ENCODE measurements at regions not wholly inside any gene's neighbourhood (a gene's known extent, or its start where the extent isn't known, plus 50 kb on each side); places are given as distances from the start of the nearest gene placed in this dataset.

GRCh38 chr2:236670235-236670620 is 100.6 kb downstream of the ACKR3 start:
- Mint-ChIP-seq H3K27me3 (peaks cover 9% of the 10 kb centered on the region), H3K4me3 (no peak overlapping the region), H3K36me3 (no peaks in the 10 kb centered on the region), H3K9me3 (no peaks in the 10 kb centered on the region), H3K27ac (no peak overlapping the region), H3K4me1 (ENCODE audit: low read depth) (no peaks in the 10 kb centered on the region)
- no peak for DNase-seq
- intact Hi-C loops (cut with micrococcal nuclease): no loop called here
- CTCF ChIA-PET: no interaction called here
- POLR2A ChIA-PET: no interaction called here

- H3K27me3 Mint-ChIP-seq: peaks cover 18% of the 10 kb centered on the region
- CTCF ChIA-PET: no interaction called here
- H3K4me1 Mint-ChIP-seq (ENCODE audit: low read depth): no peaks in the 10 kb centered on the region
- H3K4me3 Mint-ChIP-seq: no peak overlapping the region
- DNase-seq: no peak
- H3K36me3 Mint-ChIP-seq: no peaks in the 10 kb centered on the region
- no peak overlapping the region for H3K27ac Mint-ChIP-seq
- intact Hi-C loops (cut with micrococcal nuclease): no loop called here
- H3K9me3 Mint-ChIP-seq: no peaks in the 10 kb centered on the region
- POLR2A ChIA-PET: no interaction called here
Observed at GRCh38 chr2:236671896-236672562, 102.4 kb downstream of the ACKR3 start.

GRCh38 chr2:236672606-236673005 is 103.0 kb downstream of the ACKR3 start:
- no peak overlapping the region for H3K4me3 Mint-ChIP-seq
- H3K27ac Mint-ChIP-seq: no peak overlapping the region
- H3K4me1 Mint-ChIP-seq (ENCODE audit: low read depth): no peaks in the 10 kb centered on the region
- no peak for DNase-seq
- no peaks in the 10 kb centered on the region for H3K36me3 Mint-ChIP-seq
- ChIA-PET POLR2A (no interaction called here), CTCF (no interaction called here)
- intact Hi-C loops (cut with micrococcal nuclease): no loop called here
- peaks cover 18% of the 10 kb centered on the region for H3K27me3 Mint-ChIP-seq
- H3K9me3 Mint-ChIP-seq: no peaks in the 10 kb centered on the region

- H3K27ac Mint-ChIP-seq: no peak overlapping the region
- no peaks in the 10 kb centered on the region for H3K4me1 Mint-ChIP-seq (ENCODE audit: low read depth)
- intact Hi-C loops (cut with micrococcal nuclease): no loop called here
- H3K4me3 Mint-ChIP-seq: no peak overlapping the region
- H3K27me3 Mint-ChIP-seq: peaks cover 18% of the 10 kb centered on the region
- ChIA-PET CTCF (no interaction called here), POLR2A (no interaction called here)
- H3K36me3 Mint-ChIP-seq: no peaks in the 10 kb centered on the region
- DNase-seq: no peak
- no peaks in the 10 kb centered on the region for H3K9me3 Mint-ChIP-seq
Observed at GRCh38 chr2:236673126-236673822, 103.6 kb downstream of the ACKR3 start.

- no peaks in the 10 kb centered on the region for H3K36me3 Mint-ChIP-seq
- peaks cover 18% of the 10 kb centered on the region for H3K27me3 Mint-ChIP-seq
- POLR2A ChIA-PET: no interaction called here
- DNase-seq: no peak
- H3K4me1 Mint-ChIP-seq (ENCODE audit: low read depth): no peaks in the 10 kb centered on the region
- H3K9me3 Mint-ChIP-seq: no peaks in the 10 kb centered on the region
- H3K27ac Mint-ChIP-seq: no peak overlapping the region
- intact Hi-C loops (cut with micrococcal nuclease): no loop called here
- H3K4me3 Mint-ChIP-seq: no peak overlapping the region
- CTCF ChIA-PET: no interaction called here
Observed at GRCh38 chr2:236673823-236674185, 104.2 kb downstream of the ACKR3 start.

GRCh38 chr2:236674238-236674637 is 104.6 kb downstream of the ACKR3 start:
- Mint-ChIP-seq H3K36me3 (no peaks in the 10 kb centered on the region), H3K4me3 (no peak overlapping the region), H3K27me3 (peaks cover 18% of the 10 kb centered on the region), H3K27ac (no peak overlapping the region), H3K9me3 (no peaks in the 10 kb centered on the region), H3K4me1 (ENCODE audit: low read depth) (no peaks in the 10 kb centered on the region)
- ChIA-PET CTCF (no interaction called here), POLR2A (no interaction called here)
- no peak for DNase-seq
- intact Hi-C loops (cut with micrococcal nuclease): no loop called here

- H3K4me3 Mint-ChIP-seq: no peak overlapping the region
- H3K9me3 Mint-ChIP-seq: no peaks in the 10 kb centered on the region
- H3K27me3 Mint-ChIP-seq: peaks cover 18% of the 10 kb centered on the region
- intact Hi-C loops (cut with micrococcal nuclease): no loop called here
- H3K36me3 Mint-ChIP-seq: no peaks in the 10 kb centered on the region
- H3K27ac Mint-ChIP-seq: no peak overlapping the region
- ChIA-PET CTCF (no interaction called here), POLR2A (no interaction called here)
- DNase-seq: no peak
- no peaks in the 10 kb centered on the region for H3K4me1 Mint-ChIP-seq (ENCODE audit: low read depth)
Observed at GRCh38 chr2:236674646-236675045, 105.0 kb downstream of the ACKR3 start.

GRCh38 chr2:236675051-236675450 is 105.4 kb downstream of the ACKR3 start:
- no peak overlapping the region for H3K4me3 Mint-ChIP-seq
- DNase-seq: no peak
- POLR2A ChIA-PET: no interaction called here
- intact Hi-C loops (cut with micrococcal nuclease): no loop called here
- H3K9me3 Mint-ChIP-seq: no peaks in the 10 kb centered on the region
- no peak overlapping the region for H3K27ac Mint-ChIP-seq
- peaks cover 18% of the 10 kb centered on the region for H3K27me3 Mint-ChIP-seq
- CTCF ChIA-PET: no interaction called here
- no peaks in the 10 kb centered on the region for H3K4me1 Mint-ChIP-seq (ENCODE audit: low read depth)
- H3K36me3 Mint-ChIP-seq: no peaks in the 10 kb centered on the region

GRCh38 chr2:236675526-236675925 is 105.9 kb downstream of the ACKR3 start:
- intact Hi-C loops (cut with micrococcal nuclease): no loop called here
- Mint-ChIP-seq H3K36me3 (no peaks in the 10 kb centered on the region), H3K4me3 (no peak overlapping the region), H3K4me1 (ENCODE audit: low read depth) (no peaks in the 10 kb centered on the region), H3K9me3 (no peaks in the 10 kb centered on the region), H3K27ac (no peak overlapping the region), H3K27me3 (peaks cover 18% of the 10 kb centered on the region)
- CTCF ChIA-PET: no interaction called here
- POLR2A ChIA-PET: no interaction called here
- DNase-seq: no peak

- no peaks in the 10 kb centered on the region for H3K4me1 Mint-ChIP-seq (ENCODE audit: low read depth)
- ChIA-PET CTCF (no interaction called here), POLR2A (no interaction called here)
- no peaks in the 10 kb centered on the region for H3K36me3 Mint-ChIP-seq
- H3K27ac Mint-ChIP-seq: no peak overlapping the region
- no peak overlapping the region for H3K4me3 Mint-ChIP-seq
- no peaks in the 10 kb centered on the region for H3K9me3 Mint-ChIP-seq
- intact Hi-C loops (cut with micrococcal nuclease): no loop called here
- peaks cover 18% of the 10 kb centered on the region for H3K27me3 Mint-ChIP-seq
- DNase-seq: no peak
Observed at GRCh38 chr2:236676136-236676873, 106.7 kb downstream of the ACKR3 start.

GRCh38 chr2:236677368-236677767 is 107.7 kb downstream of the ACKR3 start:
- Mint-ChIP-seq H3K27ac (no peak overlapping the region), H3K4me3 (no peak overlapping the region)

GRCh38 chr2:236678307-236678975 is 108.8 kb downstream of the ACKR3 start:
- Mint-ChIP-seq H3K27ac (no peak overlapping the region), H3K4me3 (no peak overlapping the region), H3K36me3 (no peaks in the 10 kb centered on the region), H3K27me3 (peaks cover 13% of the 10 kb centered on the region), H3K9me3 (no peaks in the 10 kb centered on the region), H3K4me1 (ENCODE audit: low read depth) (no peaks in the 10 kb centered on the region)
- ChIA-PET CTCF (no interaction called here), POLR2A (no interaction called here)
- no peak for DNase-seq
- intact Hi-C loops (cut with micrococcal nuclease): no loop called here

More at GRCh38 chr2:236677368-236677767, 107.7 kb downstream of the ACKR3 start:
- intact Hi-C loops (cut with micrococcal nuclease): no loop called here
- Mint-ChIP-seq H3K36me3 (no peaks in the 10 kb centered on the region), H3K4me1 (ENCODE audit: low read depth) (no peaks in the 10 kb centered on the region), H3K27me3 (peaks cover 18% of the 10 kb centered on the region), H3K9me3 (no peaks in the 10 kb centered on the region)
- DNase-seq: no peak
- ChIA-PET CTCF (no interaction called here), POLR2A (no interaction called here)
